IMR-90 (cell line): ENCODE measurements at regions not wholly inside any gene's neighbourhood (a gene's known extent, or its start where the extent isn't known, plus 50 kb on each side); places are given as distances from the start of the nearest gene placed in this dataset.

ENCODE experiments used
- ATAC-seq: fragments of 200-7000 bp; cut with Tn5 transposase; 2 replicates; pipeline ENCODE4 v1.9.1; 2020; ENCODE audit warnings: low read depth, mild to moderate bottlenecking, moderate library complexity
- BruUV-seq: library from RNA; stranded (reverse); fragments of 400-500 nt; replicated peaks from 2 replicates; lab custom pipeline; 2021; lab: Mats Ljungman, UMichigan
- CTCF ChIA-PET: fragments of 300-600 bp; formaldehyde crosslinking; extraction: SDS; loops from one replicate; lab custom pipeline; 2021; ENCODE audit warnings: antibody characterized with exemption; lab: Yijun Ruan, JAX
- POLR2A ChIA-PET: fragments of 300-600 bp; sonication (Branson Sonifier 250); formaldehyde crosslinking; loops from one replicate; lab custom pipeline; 2022; ENCODE audit warnings: antibody characterized with exemption; ENCODE audit not compliant: unreplicated experiment; lab: Charles Lee
- DNase-seq: peaks from one replicate; pipeline ENCODE4 v3.0.0; 2013
- H2AFZ ChIP-seq: replicated peaks from 2 replicates; pipeline ENCODE3; 2013; ENCODE audit warnings: low read length, mild to moderate bottlenecking; ENCODE audit not compliant: poor library complexity
- H2AK5ac ChIP-seq: 2 replicates; pipeline ENCODE4 v1.6.1; 2013; ENCODE audit warnings: low read depth, low read length, inconsistent platforms
- H2AK9ac ChIP-seq: replicated peaks from 2 replicates; pipeline ENCODE3; 2013; ENCODE audit warnings: mild to moderate bottlenecking, low read depth, low read length, moderate library complexity; ENCODE audit not compliant: poor library complexity
- H2BK120ac ChIP-seq: 2 replicates; pipeline ENCODE4 v1.6.1; 2013; ENCODE audit warnings: low read depth, low read length, inconsistent platforms
- H2BK15ac ChIP-seq: 3 replicates; pipeline ENCODE4 v1.6.1; 2013; ENCODE audit warnings: low read depth, low read length, inconsistent platforms
- H2BK20ac ChIP-seq: 2 replicates; pipeline ENCODE4 v1.6.1; 2013; ENCODE audit warnings: low read depth, mild to moderate bottlenecking, inconsistent platforms, low read length, moderate library complexity
- H2BK5ac ChIP-seq: 2 replicates; pipeline ENCODE4 v1.6.1; 2013; ENCODE audit warnings: mild to moderate bottlenecking, low read depth, low read length, inconsistent platforms; ENCODE audit not compliant: poor library complexity, severe bottlenecking
- H3K14ac ChIP-seq: replicated peaks from 2 replicates; pipeline ENCODE4 v1.6.1; 2013; ENCODE audit warnings: low read depth, low read length, inconsistent platforms
- H3K18ac ChIP-seq: 2 replicates; pipeline ENCODE4 v1.6.1; 2013; ENCODE audit warnings: low read depth, low read length, control low read depth
- H3K23ac ChIP-seq: 2 replicates; pipeline ENCODE4 v1.6.1; 2013; ENCODE audit warnings: low read depth, low read length, inconsistent platforms
- H3K27ac ChIP-seq: 2 replicates; pipeline ENCODE4 v1.5.1; 2013; ENCODE audit warnings: mild to moderate bottlenecking, control low read depth, low read length; ENCODE audit not compliant: insufficient read depth
- H3K27me3 ChIP-seq: 2 replicates; pipeline ENCODE4 v1.6.1; 2013; ENCODE audit warnings: low read length; ENCODE audit not compliant: control insufficient read depth, insufficient read depth
- H3K36me3 ChIP-seq: 2 replicates; pipeline ENCODE4 v1.6.1; 2013; ENCODE audit warnings: low read length, mixed read lengths; ENCODE audit not compliant: control insufficient read depth, insufficient read depth
- H3K4ac ChIP-seq: 2 replicates; pipeline ENCODE4 v1.6.1; 2013; ENCODE audit warnings: low read depth, low read length, inconsistent platforms
- H3K4me1 ChIP-seq: 2 replicates; pipeline ENCODE4 v1.6.1; 2013; ENCODE audit warnings: low read length, mixed read lengths; ENCODE audit not compliant: control insufficient read depth, insufficient read depth
- H3K4me2 ChIP-seq: 2 replicates; pipeline ENCODE4 v1.6.1; 2013; ENCODE audit warnings: low read depth, mild to moderate bottlenecking, control low read depth, low read length, moderate library complexity
- H3K4me3 ChIP-seq: 2 replicates; pipeline ENCODE4 v1.5.1; 2013; ENCODE audit warnings: low read depth, mild to moderate bottlenecking, control low read depth, low read length, moderate library complexity; ENCODE audit not compliant: insufficient read depth
- H3K56ac ChIP-seq: 2 replicates; pipeline ENCODE4 v1.6.1; 2013; ENCODE audit warnings: low read length, inconsistent platforms; ENCODE audit not compliant: insufficient read depth; ENCODE audit errors: extremely low read depth
- H3K79me1 ChIP-seq, 2 experiments: 2 replicates each; pipeline ENCODE4 v1.6.1; 2013; ENCODE audit warnings: low read length in 2 of 2, inconsistent platforms in 1 of 2, low read depth in 1 of 2
- H3K9ac ChIP-seq: 2 replicates; pipeline ENCODE4 v1.6.1; 2013; ENCODE audit warnings: low read depth, low read length, control low read depth
- H3K9me1 ChIP-seq: 2 replicates; pipeline ENCODE4 v1.6.1; 2013; ENCODE audit warnings: low read length, inconsistent platforms; ENCODE audit not compliant: insufficient read depth
- H3K9me3 ChIP-seq: 2 replicates; pipeline ENCODE4 v1.6.1; 2013; ENCODE audit warnings: low read length; ENCODE audit not compliant: control insufficient read depth, insufficient read depth
- H4K20me1 ChIP-seq: 2 replicates; pipeline ENCODE4 v1.6.1; 2013; ENCODE audit warnings: low read length, inconsistent platforms; ENCODE audit not compliant: insufficient read depth
- H4K5ac ChIP-seq: 2 replicates; pipeline ENCODE4 v1.6.1; 2013; ENCODE audit warnings: mild to moderate bottlenecking, low read depth, low read length, control low read depth
- H4K8ac ChIP-seq, 2 experiments: 2 replicates each; pipeline ENCODE4 v1.6.1; 2013; ENCODE audit warnings: low read depth in 2 of 2, low read length in 2 of 2, control low read depth in 1 of 2, inconsistent platforms in 1 of 2
- H4K91ac ChIP-seq: 2 replicates; pipeline ENCODE4 v1.6.1; 2013; ENCODE audit warnings: low read depth, low read length, inconsistent platforms; ENCODE audit not compliant: insufficient read depth
- CEBPB ChIP-seq: IDR thresholded peaks from 2 replicates; pipeline ENCODE4 v1.6.1; 2012; ENCODE audit warnings: low read depth, low read length, improper control_type of control experiment
- NFE2L2 ChIP-seq: fragments of 150-350 bp; IDR thresholded peaks from 2 replicates; pipeline ENCODE4 v1.6.1; 2016; ENCODE audit warnings: low read depth, mild to moderate bottlenecking, low read length
- RAD21 ChIP-seq: IDR thresholded peaks from 2 replicates; pipeline ENCODE4 v1.6.1; 2012; ENCODE audit warnings: low read length, improper control_type of control experiment
- WGBS, 2 experiments: methylation state at CpG; one replicate each; pipeline versions ENCODE4 v1.1.5 to v1.1.7; 2013; ENCODE audit warnings: missing lambda C conversion rate in 2 of 2; ENCODE audit not compliant: insufficient read length in 1 of 2; ENCODE audit errors: extremely low coverage in 2 of 2; 5-methylcytosine and 5-hydroxymethylcytosine counted together
- dilution Hi-C: fragments of 300-500 bp; cut with HindIII; formaldehyde crosslinking; loops from one replicate; pipeline ENCODE4 v1.14.3; 2018; ENCODE audit warnings: low sequenced_read_pairs; ENCODE audit not compliant: unreplicated experiment
- in situ Hi-C: fragments of 300-500 bp; cut with MboI; formaldehyde crosslinking; loops from 3 replicates; pipeline ENCODE4 v1.14.3; 2019; ENCODE audit warnings: low sequenced_read_pairs, inconsistent platforms, mixed read lengths
- intact Hi-C: fragments of 100-400 bp; cut with micrococcal nuclease; formaldehyde crosslinking; loops from 2 replicates; pipeline ENCODE4 v1.10.0; 2022
- TF ChIP-seq, protein P1 (sequence below): fragments of 150-350 bp; IDR thresholded peaks from 2 replicates; pipeline ENCODE4 v1.6.1; 2017; ENCODE audit warnings: mild to moderate bottlenecking, antibody characterized with exemption, low read length, low read depth

DNA sequence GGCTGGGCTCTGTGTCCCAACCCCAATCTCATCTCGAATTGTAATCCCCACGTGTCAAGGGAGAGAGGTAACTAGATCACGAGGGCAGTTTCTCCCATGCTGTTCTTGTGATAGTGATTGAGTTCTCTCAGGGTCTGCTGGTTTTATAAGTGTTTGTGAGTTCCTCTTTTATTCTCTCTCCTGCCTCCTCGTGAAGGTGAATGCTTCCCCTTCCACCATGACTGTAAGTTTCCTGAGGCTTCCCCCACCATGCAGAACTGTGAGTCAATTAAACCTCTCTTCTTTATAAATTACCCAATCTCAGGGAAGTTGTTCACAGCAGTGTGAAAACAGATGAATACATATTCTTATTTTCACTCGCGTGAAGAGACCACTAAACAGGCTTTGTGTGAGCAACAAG lies 148.2 kb downstream of the TMEM30B start:
- Histone ChIP-seq H3K36me3 (no peaks in the 10 kb centered on the region), H2BK15ac (peak overlapping the region; percentile 97; the same call in 2 of the 3 replicates), H3K27me3 (no peaks in the 10 kb centered on the region), H3K18ac (peak overlapping the region; percentile 56), H4K20me1 (no peaks in the 10 kb centered on the region), H3K4ac (peak overlapping the region; percentile 76), H3K79me1 (no peaks in the 10 kb centered on the region), H3K4me1 (peaks cover 22% of the 10 kb centered on the region), H2AFZ (no peak overlapping the region), H3K23ac (peak overlapping the region; percentile 77; the same call in 1 of the 2 replicates), H3K56ac (peak overlapping the region; percentile 16; the same call in 1 of the 2 replicates), H2BK5ac (peak overlapping the region; percentile 34), H2AK5ac (peak overlapping the region; percentile 93), H4K8ac (peak overlapping the region; percentile 4 to 61; a peak in 2 of 4 replicates), H4K5ac (peak overlapping the region; percentile 71), H4K91ac (peak overlapping the region; percentile 62), H3K9me3 (no peaks in the 10 kb centered on the region), H3K9me1 (peaks cover 19% of the 10 kb centered on the region), H3K4me3 (no peak overlapping the region), H3K4me2 (no peak overlapping the region), H2AK9ac (peak overlapping the region; percentile 47), H3K9ac (0 out of 2 replicates have a peak overlapping the region, but pooled peaks have one; percentile 0), H2BK120ac (peak overlapping the region; percentile 89), H2BK20ac (peak overlapping the region; percentile 69), H3K27ac (peak overlapping the region; percentile 43; the same call in 1 of the 2 replicates), H3K14ac (peak overlapping the region; percentile 64)
- ChIA-PET CTCF (no interaction called here), POLR2A (no interaction called here)
- no peak for DNase-seq
- dilution Hi-C loops (no loop called here), intact Hi-C loops (no loop called here), in situ Hi-C loops (no loop called here)
- no peak for ATAC-seq
- no CpG with 5 or more reads among the region's 6 CpGs for WGBS, 2 experiments
- TF ChIP-seq, protein P1, sequence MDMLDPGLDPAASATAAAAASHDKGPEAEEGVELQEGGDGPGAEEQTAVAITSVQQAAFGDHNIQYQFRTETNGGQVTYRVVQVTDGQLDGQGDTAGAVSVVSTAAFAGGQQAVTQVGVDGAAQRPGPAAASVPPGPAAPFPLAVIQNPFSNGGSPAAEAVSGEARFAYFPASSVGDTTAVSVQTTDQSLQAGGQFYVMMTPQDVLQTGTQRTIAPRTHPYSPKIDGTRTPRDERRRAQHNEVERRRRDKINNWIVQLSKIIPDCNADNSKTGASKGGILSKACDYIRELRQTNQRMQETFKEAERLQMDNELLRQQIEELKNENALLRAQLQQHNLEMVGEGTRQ, result no peak
- TF ChIP-seq CEBPB (no peak), RAD21 (no peak), NFE2L2 (no peak)
- BruUV-seq, result no TSS peak
